GM23338 (cell line): ENCODE measurements at regions not wholly inside any gene's neighbourhood (a gene's known extent, or its start where the extent isn't known, plus 50 kb on each side); places are given as distances from the start of the nearest gene placed in this dataset.

Source experiments
- ATAC-seq: fragments of 200-7000 bp; cut with Tn5 transposase; 3 replicates; pipeline ENCODE4 v1.9.1; 2020
- DNase-seq: peaks from one replicate; pipeline ENCODE4 v3.0.0-alpha.2; 2015; ENCODE audit warnings: low spot score
- H2AFZ ChIP-seq: fragments of 200-600 bp; sonication (generic); 2 replicates; pipeline ENCODE4 v1.8.0; 2016; ENCODE audit warnings: antibody characterized with exemption, mild to moderate bottlenecking, moderate library complexity
- H3F3A ChIP-seq: fragments of 200-600 bp; sonication (generic); replicated peaks from 2 replicates; pipeline ENCODE4 v1.8.0; 2017; ENCODE audit warnings: antibody characterized with exemption, mixed run types, low read depth
- H3K27ac ChIP-seq: fragments of 200-600 bp; sonication (generic); 2 replicates; pipeline ENCODE4 v1.6.1; 2016; ENCODE audit warnings: low read depth
- H3K27me3 ChIP-seq: fragments of 200-600 bp; sonication (generic); 2 replicates; pipeline ENCODE4 v1.8.0; 2016; ENCODE audit warnings: mild to moderate bottlenecking, mixed run types, moderate library complexity; ENCODE audit not compliant: insufficient read depth
- H3K36me3 ChIP-seq: fragments of 200-600 bp; sonication (generic); 2 replicates; pipeline ENCODE4 v1.8.0; 2016; ENCODE audit warnings: mild to moderate bottlenecking; ENCODE audit not compliant: insufficient read depth
- H3K4me1 ChIP-seq: fragments of 200-600 bp; sonication (generic); 2 replicates; pipeline ENCODE4 v1.8.0; 2016; ENCODE audit warnings: mild to moderate bottlenecking, moderate library complexity; ENCODE audit not compliant: insufficient read depth
- H3K4me2 ChIP-seq: fragments of 200-600 bp; sonication (generic); 2 replicates; pipeline ENCODE4 v1.7.1; 2017; ENCODE audit warnings: mixed run types
- H3K4me3 ChIP-seq: fragments of 200-600 bp; sonication (generic); 2 replicates; pipeline ENCODE4 v1.6.1; 2016; ENCODE audit warnings: mixed run types
- H3K79me2 ChIP-seq: fragments of 200-600 bp; sonication (generic); replicated peaks from 2 replicates; pipeline ENCODE4 v1.8.0; 2017; ENCODE audit warnings: mild to moderate bottlenecking; ENCODE audit not compliant: insufficient read depth
- H3K9me2 ChIP-seq: fragments of 200-600 bp; sonication (generic); 2 replicates; pipeline ENCODE4 v1.8.0; 2017; ENCODE audit not compliant: insufficient read depth
- H4K20me1 ChIP-seq: fragments of 200-600 bp; sonication (generic); replicated peaks from 2 replicates; pipeline ENCODE4 v1.8.0; 2017; ENCODE audit warnings: mild to moderate bottlenecking; ENCODE audit not compliant: insufficient read depth
- H3K27ac Mint-ChIP-seq: 2 replicates; pipeline ENCODE4 v1.8.0; 2020; ENCODE audit warnings: inconsistent platforms, mild to moderate bottlenecking, moderate library complexity, mixed read lengths
- H3K27me3 Mint-ChIP-seq: 3 replicates; pipeline ENCODE4 v1.8.0; 2022; ENCODE audit warnings: low read depth, mild to moderate bottlenecking, moderate library complexity, mixed read lengths, inconsistent platforms; ENCODE audit not compliant: insufficient read depth, poor library complexity
- H3K36me3 Mint-ChIP-seq: 3 replicates; pipeline ENCODE4 v1.8.0; 2021; ENCODE audit warnings: low read depth, mild to moderate bottlenecking, inconsistent platforms, moderate library complexity, mixed read lengths
- H3K4me1 Mint-ChIP-seq: 3 replicates; pipeline ENCODE4 v1.8.0; 2020; ENCODE audit warnings: mild to moderate bottlenecking, inconsistent platforms, mixed read lengths
- H3K4me3 Mint-ChIP-seq: 3 replicates; pipeline ENCODE4 v1.8.0; 2021; ENCODE audit warnings: moderate library complexity, mild to moderate bottlenecking, inconsistent platforms, mixed read lengths
- H3K9me3 Mint-ChIP-seq: 3 replicates; pipeline ENCODE4 v1.8.0; 2020; ENCODE audit warnings: moderate library complexity, mild to moderate bottlenecking, inconsistent platforms, mixed read lengths
- CREB1 ChIP-seq: fragments of 250-450 bp; sonication (Bioruptor Pico); IDR thresholded peaks from 2 replicates; pipeline ENCODE4 v1.5.0; 2020; ENCODE audit warnings: low read depth, mild to moderate bottlenecking, moderate library complexity
- EZH2 ChIP-seq: fragments of 200-600 bp; sonication (generic); IDR thresholded peaks from one replicate; pipeline ENCODE4 v1.8.0; 2017; ENCODE audit warnings: antibody characterized with exemption, mild to moderate bottlenecking, low read depth; ENCODE audit not compliant: unreplicated experiment
- EZH2phosphoT487 ChIP-seq: fragments of 200-600 bp; sonication (generic); IDR thresholded peaks from one replicate; pipeline ENCODE4 v1.8.1; 2018; ENCODE audit warnings: antibody characterized with exemption; ENCODE audit not compliant: unreplicated experiment
- REST ChIP-seq: IDR thresholded peaks from one replicate; pipeline ENCODE4 v1.6.1; 2018; ENCODE audit warnings: antibody characterized with exemption; ENCODE audit not compliant: unreplicated experiment
- STAT1 ChIP-seq: IDR thresholded peaks from one replicate; pipeline ENCODE4 v1.6.1; 2016; ENCODE audit warnings: antibody characterized with exemption; ENCODE audit not compliant: unreplicated experiment
- ZNF331 ChIP-seq: fragments of 250-450 bp; sonication (Bioruptor Pico); IDR thresholded peaks from 2 replicates; pipeline ENCODE4 v1.5.0; 2020; ENCODE audit warnings: low read depth, mild to moderate bottlenecking, moderate library complexity
- ZNF462 ChIP-seq: fragments of 250-450 bp; sonication (Bioruptor Pico); IDR thresholded peaks from 2 replicates; pipeline ENCODE4 v1.5.0; 2020; ENCODE audit warnings: mild to moderate bottlenecking, moderate library complexity

- TF ChIP-seq ZNF462 (CRISPR knock-in tag) (no peak), CREB1 (no peak), EZH2 (no peak), ZNF331 (CRISPR knock-in tag) (no peak), EZH2phosphoT487 (no peak)
Observed at GRCh38 chr7:81822811-81823210, 53.0 kb upstream of the HGF start (continued).

- DNase-seq (no peak), ATAC-seq (no peak)
- Mint-ChIP-seq H3K36me3 (no peaks in the 10 kb centered on the region), H3K27ac (no peak overlapping the region), H3K9me3 (no peaks in the 10 kb centered on the region), H3K4me3 (no peak overlapping the region), H3K27me3 (no peaks in the 10 kb centered on the region), H3K4me1 (no peaks in the 10 kb centered on the region)
- Histone ChIP-seq H3K36me3 (no peaks in the 10 kb centered on the region), H3K4me2 (no peak overlapping the region), H3K27ac (no peak overlapping the region), H4K20me1 (no peaks in the 10 kb centered on the region), H3K9me2 (no peaks in the 10 kb centered on the region), H3K27me3 (no peaks in the 10 kb centered on the region), H3F3A (no peaks in the 10 kb centered on the region), H3K4me3 (no peak overlapping the region), H2AFZ (no peak overlapping the region), H3K79me2 (no peaks in the 10 kb centered on the region), H3K4me1 (no peaks in the 10 kb centered on the region)
- no peak for TF ChIP-seq STAT1
- TF ChIP-seq CREB1: no peak
- no peak for TF ChIP-seq REST
Observed at GRCh38 chr7:81819861-81820260, 50.0 kb upstream of the HGF start.
